Mesothelial cell of epicardium (in vitro differentiated cells): ENCODE measurements at regions not wholly inside any gene's neighbourhood (a gene's known extent, or its start where the extent isn't known, plus 50 kb on each side); places are given as distances from the start of the nearest gene placed in this dataset.

Experiments used
- DNase-seq, 2 experiments: peaks; one replicate each; pipeline ENCODE4 v3.0.0; 2021; ENCODE audit warnings: low spot score in 2 of 2; ENCODE audit not compliant: unreplicated experiment in 2 of 2
- H3K27ac Mint-ChIP-seq: 2 replicates; pipeline ENCODE4 v1.8.0; 2021; ENCODE audit warnings: mixed read lengths
- H3K27me3 Mint-ChIP-seq: 2 replicates; pipeline ENCODE4 v1.8.0; 2021; ENCODE audit warnings: low read depth, mixed read lengths
- H3K36me3 Mint-ChIP-seq: 2 replicates; pipeline ENCODE4 v1.8.0; 2021; ENCODE audit warnings: mixed read lengths
- H3K4me1 Mint-ChIP-seq: 2 replicates; pipeline ENCODE4 v1.8.0; 2021; ENCODE audit warnings: mixed read lengths
- H3K4me3 Mint-ChIP-seq: 2 replicates; pipeline ENCODE4 v1.8.0; 2021; ENCODE audit warnings: mild to moderate bottlenecking, moderate library complexity, mixed read lengths
- H3K9me3 Mint-ChIP-seq: 2 replicates; pipeline ENCODE4 v1.8.0; 2021; ENCODE audit warnings: mixed read lengths
- TF ChIP-seq, protein P1 (sequence below): fragments of 200-600 bp; sonication (generic); IDR thresholded peaks from one replicate; pipeline ENCODE4 v1.5.0; 2021; ENCODE audit warnings: antibody characterized with exemption; ENCODE audit not compliant: unreplicated experiment

DNA sequence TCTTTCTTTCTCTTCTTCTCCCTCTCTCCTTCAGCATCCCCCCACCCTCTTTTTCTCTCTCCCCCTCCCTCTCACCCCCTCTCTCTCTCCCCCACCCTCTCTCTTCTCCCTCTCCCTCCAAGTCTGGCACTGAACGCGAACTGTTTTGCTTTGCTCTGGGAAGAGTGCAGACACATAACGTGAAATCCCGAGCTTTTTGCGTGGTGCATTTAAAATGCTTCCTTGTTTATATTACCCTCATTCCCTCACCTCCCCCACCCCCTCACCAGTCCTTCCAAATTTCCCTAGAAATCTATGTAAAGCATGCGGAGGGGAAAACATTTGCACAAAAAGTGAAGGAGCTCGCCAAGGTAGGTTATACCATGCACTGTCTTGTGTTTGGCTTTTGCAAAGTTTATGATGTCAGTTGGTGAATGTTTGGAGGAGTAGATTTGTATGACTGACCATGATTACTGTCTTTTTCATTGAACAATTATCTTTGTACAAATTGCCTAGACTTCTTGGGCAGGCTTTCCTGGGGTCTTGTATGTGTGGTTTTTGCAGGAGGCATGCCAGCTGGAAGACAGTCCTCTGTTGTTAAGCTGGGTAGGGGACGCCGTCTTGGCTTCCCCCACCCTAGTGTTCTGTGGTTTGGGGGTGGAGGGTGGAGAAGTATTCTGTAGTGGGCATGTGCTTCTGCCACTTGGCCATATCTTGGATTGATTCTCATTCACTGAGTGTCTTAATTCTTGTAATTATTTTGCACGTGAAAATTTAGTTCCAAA, 123.7 kb upstream of the HSD17B12 start:
- Mint-ChIP-seq H3K27ac (no peak overlapping the region), H3K27me3 (peaks cover 84% of the 10 kb centered on the region), H3K4me3 (peak overlapping the region; percentile 6), H3K36me3 (no peaks in the 10 kb centered on the region), H3K4me1 (peaks cover 29% of the 10 kb centered on the region), H3K9me3 (no peaks in the 10 kb centered on the region)
- no peak for DNase-seq
- TF ChIP-seq, protein P1, sequence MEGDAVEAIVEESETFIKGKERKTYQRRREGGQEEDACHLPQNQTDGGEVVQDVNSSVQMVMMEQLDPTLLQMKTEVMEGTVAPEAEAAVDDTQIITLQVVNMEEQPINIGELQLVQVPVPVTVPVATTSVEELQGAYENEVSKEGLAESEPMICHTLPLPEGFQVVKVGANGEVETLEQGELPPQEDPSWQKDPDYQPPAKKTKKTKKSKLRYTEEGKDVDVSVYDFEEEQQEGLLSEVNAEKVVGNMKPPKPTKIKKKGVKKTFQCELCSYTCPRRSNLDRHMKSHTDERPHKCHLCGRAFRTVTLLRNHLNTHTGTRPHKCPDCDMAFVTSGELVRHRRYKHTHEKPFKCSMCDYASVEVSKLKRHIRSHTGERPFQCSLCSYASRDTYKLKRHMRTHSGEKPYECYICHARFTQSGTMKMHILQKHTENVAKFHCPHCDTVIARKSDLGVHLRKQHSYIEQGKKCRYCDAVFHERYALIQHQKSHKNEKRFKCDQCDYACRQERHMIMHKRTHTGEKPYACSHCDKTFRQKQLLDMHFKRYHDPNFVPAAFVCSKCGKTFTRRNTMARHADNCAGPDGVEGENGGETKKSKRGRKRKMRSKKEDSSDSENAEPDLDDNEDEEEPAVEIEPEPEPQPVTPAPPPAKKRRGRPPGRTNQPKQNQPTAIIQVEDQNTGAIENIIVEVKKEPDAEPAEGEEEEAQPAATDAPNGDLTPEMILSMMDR: no peak

DNA sequence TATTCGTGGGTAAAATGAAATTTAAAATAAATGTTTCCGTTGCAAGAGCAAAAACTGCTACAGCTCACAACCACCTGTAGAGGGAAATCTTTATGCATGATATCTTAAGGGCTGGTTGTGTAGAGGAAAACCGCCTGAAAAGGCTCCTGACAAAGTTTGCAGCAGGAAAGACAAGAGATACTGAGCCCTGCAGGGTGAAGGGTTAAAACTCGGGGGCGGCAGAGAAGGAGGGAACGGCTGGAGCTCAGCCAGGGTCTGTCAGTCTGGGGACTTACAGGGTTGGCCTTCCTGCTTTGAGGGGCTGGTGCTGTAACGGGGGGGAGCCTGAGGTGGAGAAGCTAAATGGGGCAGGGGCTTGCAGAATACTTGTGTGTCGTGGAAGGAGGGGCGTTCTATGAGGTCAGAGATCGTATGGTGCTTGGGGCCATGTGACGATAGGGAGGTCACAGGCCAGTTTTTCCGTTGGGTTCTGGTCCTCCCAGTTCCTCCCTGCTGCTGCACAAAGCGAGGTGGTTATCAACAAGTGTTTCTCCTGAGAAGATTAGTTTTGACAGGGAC, 122.9 kb upstream of the HSD17B12 start:
- Mint-ChIP-seq H3K27me3 (peaks cover 90% of the 10 kb centered on the region), H3K27ac (peak overlapping the region; percentile 11), H3K9me3 (no peaks in the 10 kb centered on the region), H3K4me1 (peaks cover 29% of the 10 kb centered on the region), H3K36me3 (no peaks in the 10 kb centered on the region), H3K4me3 (peak overlapping the region; percentile 50)
- TF ChIP-seq, protein P1: no peak
- DNase-seq: no peak

GRCh38 chr11:43558146-43558545, 122.4 kb upstream of the HSD17B12 start:
- no peak overlapping the region for H3K27ac Mint-ChIP-seq
- no peak for DNase-seq
- peak overlapping the region; percentile 50 for H3K4me3 Mint-ChIP-seq
- H3K36me3 Mint-ChIP-seq: no peaks in the 10 kb centered on the region
- H3K9me3 Mint-ChIP-seq: no peaks in the 10 kb centered on the region
- H3K4me1 Mint-ChIP-seq: peaks cover 29% of the 10 kb centered on the region
- TF ChIP-seq, protein P1: no peak
- H3K27me3 Mint-ChIP-seq: peaks cover 90% of the 10 kb centered on the region

GRCh38 chr11:43558556-43559127, 121.9 kb upstream of the HSD17B12 start:
- Mint-ChIP-seq H3K9me3 (no peaks in the 10 kb centered on the region), H3K27me3 (peaks cover 90% of the 10 kb centered on the region), H3K4me3 (no peak overlapping the region), H3K27ac (peak overlapping the region; percentile 5), H3K36me3 (no peaks in the 10 kb centered on the region), H3K4me1 (peaks cover 29% of the 10 kb centered on the region)
- DNase-seq: no peak
- TF ChIP-seq, protein P1: no peak

GRCh38 chr11:43561832-43562231, 118.7 kb upstream of the HSD17B12 start:
- Mint-ChIP-seq H3K36me3 (no peaks in the 10 kb centered on the region), H3K4me1 (peaks cover 24% of the 10 kb centered on the region), H3K4me3 (no peak overlapping the region), H3K27me3 (peaks cover 85% of the 10 kb centered on the region), H3K9me3 (no peaks in the 10 kb centered on the region), H3K27ac (no peak overlapping the region)
- DNase-seq: no peak
- TF ChIP-seq, protein P1: no peak
